CD8-positive, alpha-beta memory T cell (primary cell): ENCODE measurements at regions not wholly inside any gene's neighbourhood (a gene's known extent, or its start where the extent isn't known, plus 50 kb on each side); places are given as distances from the start of the nearest gene placed in this dataset.
A peak's percentile ranks its signal among the peaks of the same experiment; 100 is the strongest.

Source experiments
- CTCF ChIA-PET: fragments of 350-600 bp; sonication (Branson Sonifier 250); formaldehyde crosslinking; loops from one replicate; lab custom pipeline; 2021; ENCODE audit warnings: antibody characterized with exemption; lab: Charles Lee
- POLR2A ChIA-PET: fragments of 350-600 bp; sonication (Branson Sonifier 250); formaldehyde crosslinking; loops from one replicate; lab custom pipeline; 2021; ENCODE audit warnings: antibody characterized with exemption; lab: Charles Lee
- DNase-seq, 5 donors: peaks; one replicate each; pipeline versions ENCODE4 v3.0.0 to v3.0.0-alpha.2; 2020 to 2022; ENCODE audit warnings: mixed read lengths in 1 of 5
- H3K27ac ChIP-seq: one replicate; pipeline ENCODE4 v1.7.0; 2013; ENCODE audit warnings: low read depth, mild to moderate bottlenecking, low read length, moderate library complexity
- H3K27me3 ChIP-seq: 2 replicates; pipeline ENCODE4 v1.7.0; 2013; ENCODE audit warnings: low read length, mild to moderate bottlenecking; ENCODE audit not compliant: insufficient read depth, poor library complexity, severe bottlenecking
- H3K36me3 ChIP-seq: 2 replicates; pipeline ENCODE4 v1.7.0; 2013; ENCODE audit warnings: mild to moderate bottlenecking, low read length, moderate library complexity; ENCODE audit not compliant: insufficient read depth
- H3K4me1 ChIP-seq: 2 replicates; pipeline ENCODE4 v1.7.0; 2013; ENCODE audit warnings: mild to moderate bottlenecking, low read length, moderate library complexity; ENCODE audit not compliant: insufficient read depth
- H3K4me3 ChIP-seq: 2 replicates; pipeline ENCODE4 v1.7.0; 2013; ENCODE audit warnings: mild to moderate bottlenecking, low read length
- H3K9me3 ChIP-seq: 2 replicates; pipeline ENCODE4 v1.7.0; 2013; ENCODE audit warnings: mild to moderate bottlenecking, low read length
- H3K27ac Mint-ChIP-seq, 8 donors: one replicate each; pipeline ENCODE4 v1.8.0; 2020 to 2021; ENCODE audit warnings: mixed read lengths in 8 of 8, mild to moderate bottlenecking in 6 of 8, inconsistent platforms in 3 of 8, moderate library complexity in 3 of 8
- H3K27me3 Mint-ChIP-seq, 2 donors: one replicate each; pipeline ENCODE4 v1.8.0; 2020 to 2021; ENCODE audit warnings: mixed read lengths in 2 of 2, mild to moderate bottlenecking in 1 of 2, moderate library complexity in 1 of 2
- H3K36me3 Mint-ChIP-seq, 3 donors: one replicate each; pipeline ENCODE4 v1.8.0; 2020 to 2021; ENCODE audit warnings: mixed read lengths in 3 of 3, inconsistent platforms in 1 of 3, mild to moderate bottlenecking in 1 of 3
- H3K4me1 Mint-ChIP-seq, 3 donors: one replicate each; pipeline ENCODE4 v1.8.0; 2020 to 2021; ENCODE audit warnings: mixed read lengths in 3 of 3, inconsistent platforms in 1 of 3, mild to moderate bottlenecking in 1 of 3
- H3K4me3 Mint-ChIP-seq, 7 donors: one replicate each; pipeline ENCODE4 v1.8.0; 2020 to 2021; ENCODE audit warnings: mixed read lengths in 7 of 7, mild to moderate bottlenecking in 6 of 7, moderate library complexity in 4 of 7, inconsistent platforms in 2 of 7
- H3K9me3 Mint-ChIP-seq, 5 donors: one replicate each; pipeline ENCODE4 v1.8.0; 2020 to 2022; ENCODE audit warnings: mixed read lengths in 5 of 5, mild to moderate bottlenecking in 3 of 5, moderate library complexity in 2 of 5, inconsistent platforms in 1 of 5

GRCh38 chr13:111900390-111901131 lies 166.4 kb upstream of the SOX1 start:
- no peaks in the 10 kb centered on the region for H3K4me1 Mint-ChIP-seq
- Histone ChIP-seq H3K36me3 (no peaks in the 10 kb centered on the region), H3K4me3 (no peak overlapping the region), H3K4me1 (no peaks in the 10 kb centered on the region), H3K27me3 (no peaks in the 10 kb centered on the region), H3K27ac (no peak overlapping the region), H3K9me3 (no peaks in the 10 kb centered on the region)
- H3K4me3 Mint-ChIP-seq = no peak overlapping the region
- POLR2A ChIA-PET = no interaction called here
- H3K9me3 Mint-ChIP-seq = peaks cover 0 to 4% (median 0%) of the 10 kb centered on the region in 5 donors
- no peak for DNase-seq
- H3K27ac Mint-ChIP-seq = no peak overlapping the region
- no peaks in the 10 kb centered on the region for H3K36me3 Mint-ChIP-seq
- CTCF ChIA-PET = no interaction called here
- H3K27me3 Mint-ChIP-seq = peaks cover 5 to 6% of the 10 kb centered on the region in 2 donors

- no peak overlapping the region for H3K4me3 ChIP-seq
- Mint-ChIP-seq H3K27me3 (peaks cover 0 to 2% of the 10 kb centered on the region in 2 donors), H3K9me3 (peaks cover 0 to 3% (median 0%) of the 10 kb centered on the region in 5 donors), H3K4me3 (no peak overlapping the region), H3K4me1 (no peaks in the 10 kb centered on the region), H3K36me3 (no peaks in the 10 kb centered on the region), H3K27ac (no peak overlapping the region)
- H3K36me3 ChIP-seq = no peaks in the 10 kb centered on the region
- ChIA-PET POLR2A (no interaction called here), CTCF (no interaction called here)
- no peaks in the 10 kb centered on the region for H3K9me3 ChIP-seq
- H3K4me1 ChIP-seq = no peaks in the 10 kb centered on the region
- H3K27ac ChIP-seq = no peak overlapping the region
- no peak for DNase-seq
- no peaks in the 10 kb centered on the region for H3K27me3 ChIP-seq
Measured at GRCh38 chr13:111901267-111901915, 165.6 kb upstream of the SOX1 start.

GRCh38 chr13:111902726-111903125 lies 164.2 kb upstream of the SOX1 start:
- Histone ChIP-seq H3K4me3 (no peak overlapping the region), H3K27ac (no peak overlapping the region), H3K36me3 (no peaks in the 10 kb centered on the region), H3K9me3 (no peaks in the 10 kb centered on the region), H3K4me1 (no peaks in the 10 kb centered on the region), H3K27me3 (no peaks in the 10 kb centered on the region)
- Mint-ChIP-seq H3K27me3 (no peaks in the 10 kb centered on the region), H3K4me3 (no peak overlapping the region), H3K36me3 (no peaks in the 10 kb centered on the region), H3K4me1 (no peaks in the 10 kb centered on the region), H3K27ac (peak overlapping the region in 1 of 8 donors; percentile 4), H3K9me3 (peaks cover 0 to 3% (median 0%) of the 10 kb centered on the region in 5 donors)
- no peak for DNase-seq
- CTCF ChIA-PET = no interaction called here
- POLR2A ChIA-PET = no interaction called here

- Histone ChIP-seq H3K27me3 (no peaks in the 10 kb centered on the region), H3K4me1 (no peaks in the 10 kb centered on the region), H3K36me3 (no peaks in the 10 kb centered on the region), H3K27ac (no peak overlapping the region), H3K9me3 (no peaks in the 10 kb centered on the region), H3K4me3 (no peak overlapping the region)
- no peak overlapping the region for H3K4me3 Mint-ChIP-seq
- CTCF ChIA-PET = no interaction called here
- H3K27me3 Mint-ChIP-seq = no peaks in the 10 kb centered on the region
- peaks cover 0 to 3% (median 0%) of the 10 kb centered on the region in 5 donors for H3K9me3 Mint-ChIP-seq
- POLR2A ChIA-PET = no interaction called here
- no peaks in the 10 kb centered on the region for H3K4me1 Mint-ChIP-seq
- no peaks in the 10 kb centered on the region for H3K36me3 Mint-ChIP-seq
- no peak overlapping the region for H3K27ac Mint-ChIP-seq
- DNase-seq = no peak
Measured at GRCh38 chr13:111903143-111903542, 163.8 kb upstream of the SOX1 start.

- Histone ChIP-seq H3K4me1 (no peaks in the 10 kb centered on the region), H3K27ac (no peak overlapping the region), H3K27me3 (no peaks in the 10 kb centered on the region), H3K9me3 (no peaks in the 10 kb centered on the region), H3K36me3 (no peaks in the 10 kb centered on the region), H3K4me3 (no peak overlapping the region)
- CTCF ChIA-PET = no interaction called here
- POLR2A ChIA-PET = no interaction called here
- no peaks in the 10 kb centered on the region for H3K27me3 Mint-ChIP-seq
- H3K36me3 Mint-ChIP-seq = no peaks in the 10 kb centered on the region
- no peaks in the 10 kb centered on the region for H3K4me1 Mint-ChIP-seq
- H3K9me3 Mint-ChIP-seq = peaks cover 0 to 3% (median 0%) of the 10 kb centered on the region in 5 donors
- no peak overlapping the region for H3K27ac Mint-ChIP-seq
- no peak overlapping the region for H3K4me3 Mint-ChIP-seq
- DNase-seq = no peak
Measured at GRCh38 chr13:111904166-111904565, 162.8 kb upstream of the SOX1 start.

GRCh38 chr13:111904701-111905608 lies 162.0 kb upstream of the SOX1 start:
- Mint-ChIP-seq H3K4me3 (no peak overlapping the region), H3K27me3 (no peaks in the 10 kb centered on the region), H3K36me3 (no peaks in the 10 kb centered on the region), H3K4me1 (no peaks in the 10 kb centered on the region), H3K27ac (no peak overlapping the region), H3K9me3 (peaks cover 0 to 3% (median 0%) of the 10 kb centered on the region in 5 donors)
- Histone ChIP-seq H3K9me3 (no peaks in the 10 kb centered on the region), H3K4me1 (no peaks in the 10 kb centered on the region), H3K27me3 (no peaks in the 10 kb centered on the region), H3K36me3 (no peaks in the 10 kb centered on the region), H3K27ac (no peak overlapping the region), H3K4me3 (no peak overlapping the region)
- ChIA-PET CTCF (no interaction called here), POLR2A (no interaction called here)
- no peak for DNase-seq

GRCh38 chr13:111905609-111905945 lies 161.4 kb upstream of the SOX1 start:
- no peaks in the 10 kb centered on the region for H3K4me1 Mint-ChIP-seq
- Histone ChIP-seq H3K27ac (no peak overlapping the region), H3K4me3 (no peak overlapping the region), H3K27me3 (no peaks in the 10 kb centered on the region), H3K4me1 (no peaks in the 10 kb centered on the region), H3K9me3 (no peaks in the 10 kb centered on the region), H3K36me3 (no peaks in the 10 kb centered on the region)
- no peaks in the 10 kb centered on the region for H3K36me3 Mint-ChIP-seq
- DNase-seq = no peak
- H3K27ac Mint-ChIP-seq = no peak overlapping the region
- H3K9me3 Mint-ChIP-seq = peaks cover 0 to 3% (median 0%) of the 10 kb centered on the region in 5 donors
- CTCF ChIA-PET = no interaction called here
- POLR2A ChIA-PET = no interaction called here
- no peaks in the 10 kb centered on the region for H3K27me3 Mint-ChIP-seq
- H3K4me3 Mint-ChIP-seq = no peak overlapping the region

GRCh38 chr13:111906306-111906705 lies 160.6 kb upstream of the SOX1 start:
- no peaks in the 10 kb centered on the region for H3K36me3 Mint-ChIP-seq
- Histone ChIP-seq H3K27me3 (no peaks in the 10 kb centered on the region), H3K27ac (no peak overlapping the region), H3K4me3 (no peak overlapping the region), H3K4me1 (no peaks in the 10 kb centered on the region), H3K9me3 (no peaks in the 10 kb centered on the region), H3K36me3 (no peaks in the 10 kb centered on the region)
- no peaks in the 10 kb centered on the region for H3K4me1 Mint-ChIP-seq
- no peak overlapping the region for H3K27ac Mint-ChIP-seq
- peaks cover 0 to 3% (median 0%) of the 10 kb centered on the region in 5 donors for H3K9me3 Mint-ChIP-seq
- peaks cover 0 to 3% of the 10 kb centered on the region in 2 donors for H3K27me3 Mint-ChIP-seq
- ChIA-PET POLR2A (no interaction called here), CTCF (no interaction called here)
- DNase-seq = no peak
- no peak overlapping the region for H3K4me3 Mint-ChIP-seq
